ENCODE measurements at regions not wholly inside any gene's neighbourhood (a gene's known extent, or its start where the extent isn't known, plus 50 kb on each side); places are given as distances from the start of the nearest gene placed in this dataset.

DNA sequence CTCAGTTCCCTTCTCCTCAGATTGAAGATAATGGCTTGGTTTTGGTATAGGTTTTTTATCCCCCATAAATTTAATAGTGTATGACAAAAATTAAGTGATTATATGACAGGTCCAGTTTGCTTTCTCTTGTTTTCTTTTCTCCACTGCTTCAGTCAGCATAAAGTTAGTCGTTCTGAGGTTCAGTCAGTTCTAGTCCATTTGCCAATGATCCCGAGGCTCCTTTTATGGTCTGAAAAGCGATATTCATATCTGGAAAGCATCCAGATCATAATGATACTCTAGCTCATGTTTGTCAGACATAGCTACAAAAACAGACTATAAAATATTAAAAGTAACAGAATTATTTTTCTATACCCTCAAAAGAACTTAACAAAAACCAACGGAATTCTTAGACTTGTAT, 67.1 kb upstream of the SLC38A4 start:
- Histone ChIP-seq H3K4me3 (ENCODE audit: insufficient read depth, low read length, poor library complexity, severe bottlenecking) (no peak overlapping the region), H3K9ac (ENCODE audit: low read length) (no peak overlapping the region), H3K9me3 (ENCODE audit: insufficient read depth, low read length) (no peaks in the 10 kb centered on the region), H2AFZ (ENCODE audit: low read depth, low read length, severe bottlenecking) (no peak overlapping the region), H3F3A (ENCODE audit: insufficient read depth) (no peaks in the 10 kb centered on the region), H4K20me1 (ENCODE audit: low read depth, low read length) (no peaks in the 10 kb centered on the region), H3K4me2 (ENCODE audit: low read depth, low read length, poor library complexity, severe bottlenecking) (no peak overlapping the region), H3K79me2 (ENCODE audit: insufficient read depth, low read length) (no peaks in the 10 kb centered on the region), H3K27ac (ENCODE audit: low read depth, low read length) (no peak overlapping the region), H3K27me3 (ENCODE audit: low read length) (no peaks in the 10 kb centered on the region), H3K36me3 (ENCODE audit: low read length) (no peaks in the 10 kb centered on the region), H3K9me2 (replicated peaks; ENCODE audit: insufficient read depth, low read length) (no peaks in the 10 kb centered on the region)
- no peak for TF ChIP-seq CTCF (IDR thresholded peaks at IDR 0.05; ENCODE audit: insufficient read depth, low read length, poor library complexity, severe bottlenecking)

GRCh38 chr12:46893434-46893833, 67.6 kb upstream of the SLC38A4 start:
- TF ChIP-seq CTCF (IDR thresholded peaks at IDR 0.05; ENCODE audit: insufficient read depth, low read length, poor library complexity, severe bottlenecking) (no peak), EZH2phosphoT487 (conservative IDR thresholded peaks at IDR 0.05; ENCODE audit: low read length) (no peak)
- no peaks in the 10 kb centered on the region for H3K36me3 ChIP-seq (ENCODE audit: low read length)
- no peaks in the 10 kb centered on the region for H3F3A ChIP-seq (ENCODE audit: insufficient read depth)
- no peak overlapping the region for H3K9ac ChIP-seq (ENCODE audit: low read length)
- H3K9me3 ChIP-seq (ENCODE audit: insufficient read depth, low read length): no peaks in the 10 kb centered on the region
- H4K20me1 ChIP-seq (ENCODE audit: low read depth, low read length): no peaks in the 10 kb centered on the region
- H3K27me3 ChIP-seq (ENCODE audit: low read length): no peaks in the 10 kb centered on the region
- no peak overlapping the region for H2AFZ ChIP-seq (ENCODE audit: low read depth, low read length, severe bottlenecking)
- H3K27ac ChIP-seq (ENCODE audit: low read depth, low read length): no peak overlapping the region
- no peaks in the 10 kb centered on the region for H3K9me2 ChIP-seq (replicated peaks; ENCODE audit: insufficient read depth, low read length)
- no peak overlapping the region for H3K4me2 ChIP-seq (ENCODE audit: low read depth, low read length, poor library complexity, severe bottlenecking)
- no peak overlapping the region for H3K4me3 ChIP-seq (ENCODE audit: insufficient read depth, low read length, poor library complexity, severe bottlenecking)
- no peaks in the 10 kb centered on the region for H3K79me2 ChIP-seq (ENCODE audit: insufficient read depth, low read length)

- TF ChIP-seq CTCF (IDR thresholded peaks at IDR 0.05; ENCODE audit: insufficient read depth, low read length, poor library complexity, severe bottlenecking) (no peak), EZH2phosphoT487 (conservative IDR thresholded peaks at IDR 0.05; ENCODE audit: low read length) (no peak)
- no peaks in the 10 kb centered on the region for H3K79me2 ChIP-seq (ENCODE audit: insufficient read depth, low read length)
- no peaks in the 10 kb centered on the region for H3K9me2 ChIP-seq (replicated peaks; ENCODE audit: insufficient read depth, low read length)
- no peak overlapping the region for H2AFZ ChIP-seq (ENCODE audit: low read depth, low read length, severe bottlenecking)
- no peaks in the 10 kb centered on the region for H3F3A ChIP-seq (ENCODE audit: insufficient read depth)
- H3K36me3 ChIP-seq (ENCODE audit: low read length): no peaks in the 10 kb centered on the region
- H3K27ac ChIP-seq (ENCODE audit: low read depth, low read length): no peak overlapping the region
- no peak overlapping the region for H3K4me3 ChIP-seq (ENCODE audit: insufficient read depth, low read length, poor library complexity, severe bottlenecking)
- H3K9ac ChIP-seq (ENCODE audit: low read length): no peak overlapping the region
- H3K4me2 ChIP-seq (ENCODE audit: low read depth, low read length, poor library complexity, severe bottlenecking): no peak overlapping the region
- H4K20me1 ChIP-seq (ENCODE audit: low read depth, low read length): no peaks in the 10 kb centered on the region
- H3K27me3 ChIP-seq (ENCODE audit: low read length): no peaks in the 10 kb centered on the region
- H3K9me3 ChIP-seq (ENCODE audit: insufficient read depth, low read length): no peaks in the 10 kb centered on the region
These were observed 69.9 kb upstream of the SLC38A4 start for GRCh38 chr12:46895726-46896125.

GRCh38 chr12:46896680-46897079, 70.9 kb upstream of the SLC38A4 start:
- Histone ChIP-seq H3K36me3 (ENCODE audit: low read length) (no peaks in the 10 kb centered on the region), H3K27ac (ENCODE audit: low read depth, low read length) (no peak overlapping the region), H4K20me1 (ENCODE audit: low read depth, low read length) (no peaks in the 10 kb centered on the region), H3K27me3 (ENCODE audit: low read length) (no peaks in the 10 kb centered on the region), H3K9me3 (ENCODE audit: insufficient read depth, low read length) (no peaks in the 10 kb centered on the region), H3K4me3 (ENCODE audit: insufficient read depth, low read length, poor library complexity, severe bottlenecking) (no peak overlapping the region), H3K9ac (ENCODE audit: low read length) (no peak overlapping the region), H3K4me2 (ENCODE audit: low read depth, low read length, poor library complexity, severe bottlenecking) (no peak overlapping the region), H2AFZ (ENCODE audit: low read depth, low read length, severe bottlenecking) (no peak overlapping the region), H3F3A (ENCODE audit: insufficient read depth) (no peaks in the 10 kb centered on the region), H3K9me2 (replicated peaks; ENCODE audit: insufficient read depth, low read length) (no peaks in the 10 kb centered on the region), H3K79me2 (ENCODE audit: insufficient read depth, low read length) (no peaks in the 10 kb centered on the region)
- no peak for TF ChIP-seq EZH2phosphoT487 (conservative IDR thresholded peaks at IDR 0.05; ENCODE audit: low read length)
- TF ChIP-seq CTCF (IDR thresholded peaks at IDR 0.05; ENCODE audit: insufficient read depth, low read length, poor library complexity, severe bottlenecking): no peak

All from SU-DHL-6 (cell line).